H9 (cell line): ENCODE measurements at regions not wholly inside any gene's neighbourhood (a gene's known extent, or its start where the extent isn't known, plus 50 kb on each side); places are given as distances from the start of the nearest gene placed in this dataset.

Source experiments
- DNase-seq: peaks from one replicate; pipeline ENCODE4 v3.0.0-alpha.2; 2017
- H2AFZ ChIP-seq: one replicate; pipeline ENCODE4 v1.6.1; 2013; ENCODE audit warnings: mild to moderate bottlenecking, low read length, control low read depth, moderate library complexity
- H2AK5ac ChIP-seq: 2 replicates; pipeline ENCODE4 v1.6.1; 2013; ENCODE audit warnings: low read length, control low read depth, mixed read lengths; ENCODE audit not compliant: insufficient read length
- H2BK120ac ChIP-seq: one replicate; pipeline ENCODE4 v1.6.1; 2013; ENCODE audit warnings: low read depth, mild to moderate bottlenecking, low read length, control low read depth, inconsistent platforms; ENCODE audit not compliant: poor library complexity, severe bottlenecking
- H2BK12ac ChIP-seq: 2 replicates; pipeline ENCODE4 v1.6.1; 2013; ENCODE audit warnings: low read length, control low read depth, mixed read lengths, low read depth; ENCODE audit not compliant: insufficient read length
- H2BK15ac ChIP-seq: 2 replicates; pipeline ENCODE4 v1.6.1; 2013; ENCODE audit warnings: low read depth, low read length, control low read depth
- H2BK20ac ChIP-seq: one replicate; pipeline ENCODE4 v1.6.1; 2013; ENCODE audit warnings: low read depth, mild to moderate bottlenecking, low read length, control low read depth, inconsistent platforms; ENCODE audit not compliant: poor library complexity, severe bottlenecking
- H2BK5ac ChIP-seq: 2 replicates; pipeline ENCODE4 v1.6.1; 2013; ENCODE audit warnings: low read length, control low read depth, mixed read lengths; ENCODE audit not compliant: insufficient read length
- H3K14ac ChIP-seq: 2 replicates; pipeline ENCODE4 v1.6.1; 2013; ENCODE audit warnings: low read length, control low read depth; ENCODE audit not compliant: insufficient read depth
- H3K18ac ChIP-seq: 2 replicates; pipeline ENCODE4 v1.6.1; 2013; ENCODE audit warnings: low read depth, mild to moderate bottlenecking, mixed read lengths, low read length, control low read depth; ENCODE audit not compliant: insufficient read length
- H3K23ac ChIP-seq: 2 replicates; pipeline ENCODE4 v1.6.1; 2013; ENCODE audit warnings: low read length, control low read depth, mixed read lengths, low read depth; ENCODE audit not compliant: insufficient read length
- H3K23me2 ChIP-seq: 2 replicates; pipeline ENCODE4 v1.6.1; 2013; ENCODE audit warnings: low read depth, mild to moderate bottlenecking, mixed read lengths, low read length, control low read depth; ENCODE audit not compliant: insufficient read length, poor library complexity, severe bottlenecking
- H3K27ac ChIP-seq: 2 replicates; pipeline ENCODE4 v1.5.1; 2013; ENCODE audit warnings: low read length, control low read depth, mixed read lengths, low read depth; ENCODE audit not compliant: insufficient read length
- H3K27me3 ChIP-seq: 2 replicates; pipeline ENCODE4 v1.6.1; 2013; ENCODE audit warnings: low read length, control low read depth, inconsistent platforms; ENCODE audit not compliant: insufficient read depth
- H3K4ac ChIP-seq: 2 replicates; pipeline ENCODE4 v1.6.1; 2013; ENCODE audit warnings: low read depth, mild to moderate bottlenecking, control low read depth, inconsistent platforms, low read length, moderate library complexity
- H3K4me1 ChIP-seq: 2 replicates; pipeline ENCODE4 v1.6.1; 2013; ENCODE audit warnings: low read length, control low read depth, inconsistent platforms; ENCODE audit not compliant: insufficient read depth
- H3K4me2 ChIP-seq: 2 replicates; pipeline ENCODE4 v1.6.1; 2013; ENCODE audit warnings: low read length, control low read depth, mixed read lengths; ENCODE audit not compliant: insufficient read length, insufficient read depth
- H3K56ac ChIP-seq: 2 replicates; pipeline ENCODE4 v1.6.1; 2013; ENCODE audit warnings: low read depth, mild to moderate bottlenecking, mixed read lengths, low read length, control low read depth; ENCODE audit not compliant: insufficient read length
- H3K79me1 ChIP-seq: 2 replicates; pipeline ENCODE4 v1.6.1; 2013; ENCODE audit warnings: low read depth, mild to moderate bottlenecking, moderate library complexity, low read length, control low read depth, inconsistent platforms; ENCODE audit not compliant: insufficient read depth, poor library complexity, severe bottlenecking
- H3K79me2 ChIP-seq: 2 replicates; pipeline ENCODE4 v1.6.1; 2013; ENCODE audit warnings: low read length, control low read depth, inconsistent platforms; ENCODE audit not compliant: insufficient read depth
- H3K9ac ChIP-seq: 2 replicates; pipeline ENCODE4 v1.6.1; 2013; ENCODE audit warnings: low read length, control low read depth, mixed read lengths; ENCODE audit not compliant: insufficient read length; ENCODE audit errors: extremely low read depth
- H3K9me3 ChIP-seq: one replicate; pipeline ENCODE4 v1.6.1; 2013; ENCODE audit warnings: low read depth, low read length, inconsistent platforms; ENCODE audit not compliant: control insufficient read depth
- H3T11ph ChIP-seq: one replicate; pipeline ENCODE4 v1.6.1; 2013; ENCODE audit warnings: mild to moderate bottlenecking, low read length, control low read depth, inconsistent platforms
- H4K20me1 ChIP-seq: one replicate; pipeline ENCODE4 v1.6.1; 2013; ENCODE audit not compliant: control insufficient read depth, insufficient read length, insufficient read depth
- H4K5ac ChIP-seq: 2 replicates; pipeline ENCODE4 v1.6.1; 2013; ENCODE audit warnings: low read depth, mild to moderate bottlenecking, mixed read lengths, low read length, control low read depth; ENCODE audit not compliant: insufficient read length
- H4K8ac ChIP-seq: replicated peaks from 2 replicates; pipeline ENCODE4 v1.6.1; 2013; ENCODE audit warnings: low read length, control low read depth, mixed read lengths, low read depth; ENCODE audit not compliant: insufficient read length
- H4K91ac ChIP-seq: 2 replicates; pipeline ENCODE4 v1.6.1; 2013; ENCODE audit warnings: low read depth, mild to moderate bottlenecking, moderate library complexity, mixed read lengths, low read length, control low read depth; ENCODE audit not compliant: insufficient read length
- H3K27ac Mint-ChIP-seq, 3 experiments: 2 replicates in 2 of 3; 3 replicates in 1 of 3; pipeline ENCODE4 v1.8.0; 2020 to 2021; ENCODE audit warnings: mixed read lengths in 3 of 3, mild to moderate bottlenecking in 1 of 3, moderate library complexity in 1 of 3
- H3K27me3 Mint-ChIP-seq: 2 replicates; pipeline ENCODE4 v1.8.0; 2021; ENCODE audit warnings: low read depth, mild to moderate bottlenecking, moderate library complexity, mixed read lengths
- H3K36me3 Mint-ChIP-seq, 3 experiments: 2 replicates in 2 of 3; 3 replicates in 1 of 3; pipeline ENCODE4 v1.8.0; 2020 to 2021; ENCODE audit warnings: low read depth in 3 of 3, mixed read lengths in 3 of 3; ENCODE audit not compliant: insufficient read depth in 1 of 3
- H3K4me1 Mint-ChIP-seq, 2 experiments: 2 replicates each; pipeline ENCODE4 v1.8.0; 2020; ENCODE audit warnings: mixed read lengths in 2 of 2
- H3K4me3 Mint-ChIP-seq, 2 experiments: 2 replicates in 1 of 2; 3 replicates in 1 of 2; pipeline ENCODE4 v1.8.0; 2020 to 2021; ENCODE audit warnings: mild to moderate bottlenecking in 2 of 2, mixed read lengths in 2 of 2, moderate library complexity in 1 of 2
- H3K9me3 Mint-ChIP-seq, 2 experiments: 2 replicates in 1 of 2; 3 replicates in 1 of 2; pipeline ENCODE4 v1.8.0; 2020; ENCODE audit warnings: mild to moderate bottlenecking in 2 of 2, mixed read lengths in 2 of 2, moderate library complexity in 1 of 2
- CTCF ChIP-seq: fragments of 200-600 bp; sonication (generic); conservative IDR thresholded peaks from 3 replicates; pipeline ENCODE4 v1.8.0; 2021; ENCODE audit warnings: antibody characterized with exemption, mild to moderate bottlenecking
- WGBS: extraction: QIAGEN DNeasy Blood & Tissue Kit; methylation state at CpG from one replicate; pipeline ENCODE4 v1.1.7; 2013; ENCODE audit warnings: missing lambda C conversion rate, low lambda C conversion rate, mixed read lengths; ENCODE audit not compliant: insufficient read length; ENCODE audit errors: extremely low coverage; 5-methylcytosine and 5-hydroxymethylcytosine counted together

DNA sequence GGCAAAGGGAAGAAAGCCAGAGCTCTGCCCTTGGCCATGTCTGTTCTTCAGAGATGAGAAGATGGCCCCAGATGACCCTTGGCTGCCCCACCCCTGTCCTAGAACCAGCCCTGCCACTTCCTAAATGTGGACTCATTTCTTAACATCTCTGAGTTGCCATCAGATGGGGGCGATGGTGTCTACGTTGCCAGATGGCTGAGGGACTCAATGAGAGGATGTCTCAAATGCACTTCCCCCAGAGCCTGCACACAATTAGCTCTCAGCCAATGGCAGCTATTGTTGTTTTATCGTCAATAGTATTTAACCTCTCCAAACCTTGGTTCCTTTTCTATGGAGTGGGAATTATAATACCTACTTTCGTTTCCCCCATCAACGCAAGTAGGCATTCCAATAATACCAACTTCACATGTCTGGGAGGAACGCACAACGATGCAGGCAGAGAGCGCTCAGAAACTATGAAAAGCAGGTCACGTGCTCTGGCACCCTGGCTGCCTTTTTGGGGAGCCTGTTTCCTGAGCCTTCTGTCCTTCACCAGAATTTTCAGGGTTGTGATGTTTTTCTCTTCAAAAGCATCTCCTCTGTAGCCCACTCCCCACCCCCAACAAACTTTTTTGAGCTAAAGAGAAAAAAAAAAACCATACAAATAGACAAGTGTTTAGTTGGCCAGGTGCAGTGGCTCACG, 100.3 kb downstream of the MCFD2 start:
- H2AFZ ChIP-seq: no peak overlapping the region

More for the DNA sequence above, 100.3 kb downstream of the MCFD2 start:
- Histone ChIP-seq H3K9me3 (no peaks in the 10 kb centered on the region), H3T11ph (no peak overlapping the region), H3K4me2 (no peak overlapping the region), H4K20me1 (no peaks in the 10 kb centered on the region), H3K23me2 (no peaks in the 10 kb centered on the region), H2AK5ac (no peak overlapping the region), H3K4me1 (no peaks in the 10 kb centered on the region), H3K4ac (no peak overlapping the region), H3K27ac (no peak overlapping the region), H3K79me2 (no peaks in the 10 kb centered on the region; the same call in 1 of the 2 replicates), H2BK12ac (no peak overlapping the region), H3K14ac (no peak overlapping the region), H3K9ac (no peak overlapping the region), H3K79me1 (no peaks in the 10 kb centered on the region), H4K91ac (no peak overlapping the region), H3K27me3 (no peaks in the 10 kb centered on the region), H2BK120ac (no peak overlapping the region), H3K18ac (no peak overlapping the region), H3K23ac (no peak overlapping the region), H2BK5ac (no peak overlapping the region), H4K8ac (no peak overlapping the region), H4K5ac (no peak overlapping the region), H3K56ac (no peak overlapping the region), H2BK20ac (no peak overlapping the region), H2BK15ac (no peak overlapping the region)
- peaks cover 2 to 5% of the 10 kb centered on the region in 2 experiments; a peak in 3 of 5 replicates for H3K9me3 Mint-ChIP-seq
- 0 out of 3 replicates have a peak, but pooled peaks have one; percentile 13 for TF ChIP-seq CTCF
- DNase-seq: no peak
- no peak overlapping the region for H3K4me3 Mint-ChIP-seq
- H3K36me3 Mint-ChIP-seq: no peaks in the 10 kb centered on the region; a peak in 1 of 7 replicates
- peaks cover 0 to 6% of the 10 kb centered on the region in 2 experiments; a peak in 2 of 4 replicates for H3K4me1 Mint-ChIP-seq
- no peak overlapping the region; a peak in 1 of 7 replicates for H3K27ac Mint-ChIP-seq
- no CpG with 5 or more reads among the region's 10 CpGs for WGBS
- no peaks in the 10 kb centered on the region; the same call in none of the 2 replicates for H3K27me3 Mint-ChIP-seq
